ENCODE measurements at regions not wholly inside any gene's neighbourhood (a gene's known extent, or its start where the extent isn't known, plus 50 kb on each side); places are given as distances from the start of the nearest gene placed in this dataset.

- 73% methylated on average over 4 of the region's 4 CpGs; no CpG with 5 or more reads in 1 of the 2 experiments for WGBS, 2 experiments (ENCODE audit: extremely low coverage in 1 of 2, insufficient coverage in 1 of 2, insufficient read length in 1 of 2, insufficient replicate concordance in 2 of 2, low coverage in 1 of 2, low lambda C conversion rate in 2 of 2, missing lambda C conversion rate in 1 of 2)
- no peak overlapping the region for H2BK12ac ChIP-seq (ENCODE audit: low read depth, low read length)
- ChIA-PET POLR2A (ENCODE audit: partially characterized antibody) (no interaction called here), CTCF (ENCODE audit: partially characterized antibody) (no interaction called here)
- no peak overlapping the region for H3K27ac ChIP-seq (ENCODE audit: low read depth, low read length)
- H2BK20ac ChIP-seq (ENCODE audit: low read length) = no peak overlapping the region
- no peak overlapping the region for H3K56ac ChIP-seq (replicated peaks; ENCODE audit: insufficient read length, low read depth, low read length)
- no peak overlapping the region for H2AK5ac ChIP-seq (ENCODE audit: low read depth, low read length)
- no peaks in the 10 kb centered on the region for H3K36me3 ChIP-seq (ENCODE audit: control insufficient read depth in 2 of 4, insufficient read depth in 4 of 4, low read length in 3 of 4)
- H3K4me3 ChIP-seq (ENCODE audit: extremely low read depth in 1 of 4, insufficient read depth in 2 of 4, low read depth in 3 of 4, low read length in 4 of 4) = no peak overlapping the region
- no peak overlapping the region for H4K91ac ChIP-seq (replicated peaks; ENCODE audit: insufficient read length, low read length)
- no peak overlapping the region for H3K18ac ChIP-seq (ENCODE audit: extremely low read depth, low read length)
- H3K27me3 ChIP-seq (replicated peaks in 1 of 4; ENCODE audit: control insufficient read depth in 3 of 4, extremely low read depth in 1 of 4, insufficient read depth in 3 of 4, low read length in 3 of 4) = no peaks in the 10 kb centered on the region
- no peak overlapping the region for H3K14ac ChIP-seq (ENCODE audit: insufficient read length)
- H2AFZ ChIP-seq (ENCODE audit: low read length) = no peak overlapping the region
- H3K4me1 ChIP-seq (replicated peaks in 1 of 4; ENCODE audit: control insufficient read depth in 3 of 4, insufficient read depth in 4 of 4, low read length in 3 of 4) = no peaks in the 10 kb centered on the region
- no peak for DNase-seq (ENCODE audit: low read depth in 1 of 2, low spot score in 2 of 2)
- no peak overlapping the region for H2BK120ac ChIP-seq (replicated peaks; ENCODE audit: low read depth, low read length)
- no peak for FAIRE-seq
- H3K4ac ChIP-seq (replicated peaks; ENCODE audit: insufficient read length, low read depth, low read length) = no peak overlapping the region
- no peak overlapping the region for H4K8ac ChIP-seq (ENCODE audit: extremely low read depth, insufficient read depth, low read length)
- H4K20me1 ChIP-seq (replicated peaks in 1 of 2; ENCODE audit: control insufficient read depth in 1 of 2, insufficient read depth in 2 of 2, low read length in 2 of 2) = no peaks in the 10 kb centered on the region
- H2BK15ac ChIP-seq (ENCODE audit: low read length) = no peak overlapping the region
- H3K79me1 ChIP-seq (ENCODE audit: low read depth, low read length) = no peaks in the 10 kb centered on the region
- no peak overlapping the region for H4K5ac ChIP-seq (ENCODE audit: insufficient read length, low read depth, low read length)
- H3K9ac ChIP-seq (replicated peaks in 1 of 4; ENCODE audit: extremely low read depth in 1 of 4, low read depth in 3 of 4, low read length in 3 of 4) = no peak overlapping the region
- H2BK5ac ChIP-seq (ENCODE audit: low read depth, low read length) = no peak overlapping the region
- H3K23ac ChIP-seq (ENCODE audit: insufficient read length) = no peak overlapping the region
- no peaks in the 10 kb centered on the region for H3K23me2 ChIP-seq (ENCODE audit: low read depth, low read length)
- H3K79me2 ChIP-seq (ENCODE audit: control insufficient read depth in 1 of 2, insufficient read depth in 2 of 2, low read length in 2 of 2) = no peaks in the 10 kb centered on the region
- peaks cover 0 to 26% of the 10 kb centered on the region in 2 experiments; a peak in 2 of 4 replicates for H3K9me3 ChIP-seq (ENCODE audit: insufficient read depth in 2 of 2, low read depth in 1 of 2, low read length in 1 of 2)
- H3K4me2 ChIP-seq (ENCODE audit: insufficient read depth in 1 of 2, low read depth in 2 of 2, low read length in 2 of 2) = no peak overlapping the region
- TF ChIP-seq SUZ12 (IDR thresholded peaks at IDR 0.05; ENCODE audit: low read length) (no peak), E2F6 (IDR thresholded peaks at IDR 0.05) (no peak), ASH2L (IDR thresholded peaks at IDR 0.05; ENCODE audit: low read length) (no peak), CEBPB (IDR thresholded peaks at IDR 0.05; ENCODE audit: low read depth, low read length) (no peak), POU5F1 (IDR thresholded peaks at IDR 0.05; ENCODE audit: low read depth, low read length) (no peak), CREB1 (IDR thresholded peaks at IDR 0.05) (no peak), HDAC2 (IDR thresholded peaks at IDR 0.05; ENCODE audit: borderline replicate concordance in 1 of 2, low read depth in 2 of 2, low read length in 2 of 2) (no peak), CTCF (IDR thresholded peaks at IDR 0.05; ENCODE audit: control extremely low read depth in 1 of 3, insufficient read depth in 1 of 3, low read depth in 1 of 3, low read length in 3 of 3) (no peak), EP300 (IDR thresholded peaks at IDR 0.05; ENCODE audit: borderline replicate concordance in 1 of 2, low read depth in 2 of 2, low read length in 2 of 2) (no peak), RFX5 (IDR thresholded peaks at IDR 0.05; ENCODE audit: borderline replicate concordance, low read depth, low read length) (no peak), TBP (IDR thresholded peaks at IDR 0.05; ENCODE audit: low read depth, low read length) (no peak), MAX (IDR thresholded peaks at IDR 0.05) (no peak)
Observed at GRCh38 chr21:24188506-24188905, 1418.8 kb downstream of the MRPL39 start.
